ENCODE measurements at regions not wholly inside any gene's neighbourhood (a gene's known extent, or its start where the extent isn't known, plus 50 kb on each side); places are given as distances from the start of the nearest gene placed in this dataset.

DNA sequence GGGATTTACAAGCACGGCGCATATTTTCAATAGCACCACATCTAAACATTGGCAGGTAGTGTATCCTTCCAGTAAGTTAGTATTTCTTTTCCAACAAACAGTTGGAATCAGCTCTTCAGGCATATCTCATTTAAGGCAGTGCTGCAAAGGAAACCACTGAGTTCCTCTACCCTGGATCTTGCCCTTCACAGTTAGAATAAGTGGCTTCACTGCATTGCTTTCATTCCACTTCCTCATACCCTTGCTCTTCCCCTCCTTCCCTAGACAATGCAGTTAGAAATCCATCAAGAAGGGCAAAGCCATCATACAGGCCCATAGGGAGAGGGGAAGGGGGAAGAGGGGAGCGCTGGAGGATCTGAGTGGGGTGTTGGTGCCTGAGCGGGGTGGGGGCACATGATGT is 173.7 kb downstream of the FBXO15 start:
- DNase-seq (ENCODE audit: low spot score in 2 of 2), result no peak
- no peak for FAIRE-seq

DNA sequence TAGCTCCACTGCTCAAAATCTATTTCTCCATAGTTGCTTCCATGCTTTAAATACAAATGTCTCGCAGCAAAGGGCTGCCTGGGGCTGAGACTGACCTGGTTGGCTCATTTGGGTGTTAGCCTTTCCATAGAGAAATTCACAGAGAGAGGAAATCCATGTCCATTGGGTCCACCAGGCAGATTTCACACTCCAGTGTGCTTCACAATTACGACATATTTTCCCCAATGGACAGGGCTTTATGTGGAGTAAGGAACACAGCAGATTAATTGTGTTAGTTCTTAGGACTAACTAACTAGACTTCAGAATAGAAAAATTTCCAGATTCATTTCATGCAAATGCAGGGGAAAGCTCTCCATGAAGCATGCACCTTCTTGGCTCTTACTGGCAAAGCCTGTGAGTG is 180.7 kb downstream of the FBXO15 start:
- FAIRE-seq, result no peak
- no peak for DNase-seq (ENCODE audit: low spot score in 2 of 2)

DNA sequence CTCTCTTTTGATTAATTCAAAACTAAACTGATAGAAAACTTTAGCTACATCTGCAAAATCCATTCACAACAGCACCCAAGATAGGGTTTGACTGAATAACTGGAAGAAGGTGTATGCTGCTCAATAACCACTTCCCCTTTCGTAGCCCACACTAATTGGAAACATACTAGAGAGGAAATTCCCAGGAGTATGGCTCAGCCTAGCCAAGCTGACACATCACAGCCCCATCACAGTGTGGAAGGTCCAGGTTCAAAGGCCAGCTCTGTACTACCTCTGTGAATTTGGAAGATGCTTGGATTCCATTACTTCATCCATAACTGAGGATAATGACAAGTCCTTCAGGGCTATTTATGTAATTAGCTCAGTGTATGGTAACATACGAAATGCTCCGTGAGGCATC is 185.4 kb downstream of the FBXO15 start:
- no peak for FAIRE-seq
- DNase-seq (ENCODE audit: low spot score in 2 of 2), result no peak

DNA sequence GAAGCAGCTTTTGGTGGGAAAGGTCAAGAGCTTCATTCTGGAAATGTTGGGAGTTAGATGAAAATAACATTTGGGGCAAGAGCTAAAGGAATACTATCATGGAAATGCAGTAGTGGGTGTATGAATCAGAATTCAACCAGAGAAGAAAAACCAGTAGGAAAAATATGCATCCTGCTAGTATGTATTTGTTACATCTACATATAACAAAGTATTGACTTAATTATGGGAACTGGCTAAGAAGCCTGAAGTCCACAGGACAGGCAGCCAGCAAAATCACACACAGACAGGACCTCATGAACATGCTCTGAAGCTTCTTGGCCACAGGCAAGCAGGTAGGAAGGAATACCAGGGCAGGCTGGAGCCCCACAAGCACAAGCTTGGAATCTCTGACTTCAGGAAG is 185.8 kb downstream of the FBXO15 start:
- FAIRE-seq (no peak), DNase-seq (ENCODE audit: low spot score in 2 of 2) (no peak)

GRCh38 chr18:73959352-73959751 is 188.3 kb downstream of the FBXO15 start:
- FAIRE-seq, result no peak
- no peak for DNase-seq (ENCODE audit: low spot score in 2 of 2)

DNA sequence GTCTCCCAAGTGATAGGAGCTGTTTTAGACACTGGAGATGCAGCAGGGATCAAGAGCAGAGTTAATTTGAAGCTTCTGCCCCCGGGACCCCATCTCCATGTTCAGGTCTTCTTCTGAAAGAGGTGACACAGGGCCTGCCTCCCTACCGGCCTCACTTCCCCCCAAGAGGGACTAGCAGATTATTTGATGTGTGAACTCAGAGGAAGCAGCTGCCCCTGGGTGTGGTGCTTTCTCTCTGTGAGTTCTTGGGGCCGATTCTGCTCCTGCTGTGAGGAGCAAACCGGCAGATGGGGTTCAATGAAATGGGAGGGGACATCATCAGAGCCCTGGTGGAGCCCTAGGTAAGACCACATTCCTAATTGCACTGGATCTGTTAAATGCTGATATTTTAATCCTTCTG is 193.4 kb downstream of the FBXO15 start:
- FAIRE-seq (no peak), DNase-seq (ENCODE audit: low spot score in 2 of 2) (no peak)

DNA sequence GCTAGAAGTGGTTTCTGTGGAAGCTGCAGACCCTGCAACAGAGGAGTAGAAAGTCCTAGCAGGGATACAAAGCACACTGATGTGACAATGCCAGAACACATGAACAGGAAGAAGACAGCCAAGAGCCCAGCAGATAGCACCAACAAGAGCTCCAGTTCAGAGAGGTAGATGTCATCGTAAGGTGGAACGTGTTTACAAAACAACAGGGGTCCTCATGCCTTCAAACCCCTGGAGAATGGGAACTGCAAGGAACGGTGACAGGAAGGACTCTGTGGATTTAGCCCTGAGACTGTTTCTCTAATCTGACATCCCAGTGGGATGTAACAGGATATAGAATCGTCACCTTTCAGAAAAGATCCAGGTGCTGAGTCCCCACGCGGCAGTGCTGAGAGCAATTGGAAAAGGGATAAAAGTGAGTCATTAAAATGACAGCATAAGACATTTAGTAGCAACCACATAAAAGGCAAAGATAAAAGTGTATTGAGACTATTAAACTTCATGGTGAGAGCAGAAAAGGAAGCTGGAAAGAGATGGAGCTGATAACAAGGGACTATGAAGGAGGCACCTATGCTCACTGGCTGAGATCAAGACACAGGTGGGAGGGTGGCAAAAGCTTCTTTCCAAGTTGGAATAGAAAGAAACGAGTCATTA is 195.2 kb downstream of the FBXO15 start:
- FAIRE-seq, result no peak
- DNase-seq (ENCODE audit: low spot score in 2 of 2), result no peak

GRCh38 chr18:73950116-73950700 is 197.4 kb downstream of the FBXO15 start:
- no peak for FAIRE-seq
- no peak for DNase-seq (ENCODE audit: low spot score in 2 of 2)

GRCh38 chr18:73948497-73948896 is 199.1 kb downstream of the FBXO15 start:
- DNase-seq (ENCODE audit: low spot score in 2 of 2) (no peak), FAIRE-seq (no peak)

DNA sequence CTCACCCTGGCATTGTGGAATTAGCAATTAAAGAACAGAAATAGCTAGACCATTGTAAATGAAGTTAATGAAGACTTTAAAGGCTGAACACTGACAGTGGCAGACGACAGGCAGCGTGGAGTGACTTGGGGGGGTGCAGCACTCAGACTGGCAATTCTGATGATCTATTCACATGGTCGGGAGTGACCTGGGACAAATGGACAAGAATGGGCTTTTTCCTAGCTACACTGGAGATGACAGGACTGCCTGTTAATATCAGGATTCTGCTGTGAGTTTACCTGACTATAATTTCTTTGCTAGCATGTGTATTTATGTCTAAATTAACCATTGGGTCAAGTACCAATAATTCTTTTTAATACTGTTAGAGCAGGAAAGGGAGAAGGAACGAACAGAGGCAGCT is 199.6 kb downstream of the FBXO15 start:
- FAIRE-seq (no peak), DNase-seq (ENCODE audit: low spot score in 2 of 2) (no peak)

GRCh38 chr18:73947180-73947921 is 200.3 kb downstream of the FBXO15 start:
- FAIRE-seq (no peak), DNase-seq (ENCODE audit: low spot score in 2 of 2) (no peak)

- FAIRE-seq, result no peak
Measured at GRCh38 chr18:73945130-73945792, 202.4 kb downstream of the FBXO15 start.

DNA sequence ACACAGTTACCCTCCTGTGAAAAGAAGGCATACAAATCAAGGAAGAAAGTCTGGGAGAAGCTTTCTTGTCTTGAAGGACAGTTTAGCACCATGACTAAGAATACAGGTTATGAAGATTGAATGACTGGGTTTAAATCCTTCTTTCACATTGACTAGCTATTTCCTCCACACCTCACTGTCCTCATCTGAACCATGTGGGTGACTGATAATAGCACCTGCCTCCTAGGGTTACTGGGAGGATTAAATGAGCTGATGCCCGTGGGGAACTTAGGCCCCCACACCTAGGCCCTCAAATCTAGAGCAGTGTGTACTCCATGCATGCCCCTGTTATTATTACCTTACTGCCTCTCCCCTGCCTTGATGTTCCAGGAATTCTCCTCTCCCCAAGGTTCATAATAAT is 202.9 kb downstream of the FBXO15 start:
- DNase-seq (ENCODE audit: low spot score in 2 of 2) (no peak), FAIRE-seq (no peak)

More at GRCh38 chr18:73945130-73945792, 202.4 kb downstream of the FBXO15 start:
- DNase-seq (ENCODE audit: low spot score in 2 of 2), result no peak

DNA sequence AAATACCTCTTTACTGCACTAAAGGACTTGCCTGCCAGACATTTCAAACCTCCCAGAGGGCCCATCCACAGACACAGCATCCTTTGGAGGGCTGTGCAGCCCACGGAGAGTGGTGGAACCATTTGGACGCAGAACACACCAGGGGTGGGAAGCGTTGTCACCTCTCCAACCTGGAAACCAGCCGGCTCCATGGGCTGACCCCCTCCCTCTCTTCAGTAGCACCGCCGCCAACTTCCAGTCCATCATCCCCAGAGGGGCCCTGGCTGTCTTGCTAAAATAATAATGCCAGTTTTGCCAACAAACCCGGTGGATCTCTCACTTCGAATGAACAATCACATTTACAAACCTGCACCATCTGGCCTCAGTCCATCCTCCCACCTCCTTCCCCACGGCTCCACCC is 203.9 kb downstream of the FBXO15 start:
- DNase-seq (ENCODE audit: low spot score in 2 of 2) (no peak), FAIRE-seq (no peak)

- FAIRE-seq, result no peak
- DNase-seq (ENCODE audit: low spot score in 2 of 2), result no peak
Measured at GRCh38 chr18:73942956-73943355, 204.7 kb downstream of the FBXO15 start.

- no peak for DNase-seq (ENCODE audit: low spot score in 2 of 2)
- no peak for FAIRE-seq
Measured at GRCh38 chr18:73942081-73942625, 205.5 kb downstream of the FBXO15 start.

DNA sequence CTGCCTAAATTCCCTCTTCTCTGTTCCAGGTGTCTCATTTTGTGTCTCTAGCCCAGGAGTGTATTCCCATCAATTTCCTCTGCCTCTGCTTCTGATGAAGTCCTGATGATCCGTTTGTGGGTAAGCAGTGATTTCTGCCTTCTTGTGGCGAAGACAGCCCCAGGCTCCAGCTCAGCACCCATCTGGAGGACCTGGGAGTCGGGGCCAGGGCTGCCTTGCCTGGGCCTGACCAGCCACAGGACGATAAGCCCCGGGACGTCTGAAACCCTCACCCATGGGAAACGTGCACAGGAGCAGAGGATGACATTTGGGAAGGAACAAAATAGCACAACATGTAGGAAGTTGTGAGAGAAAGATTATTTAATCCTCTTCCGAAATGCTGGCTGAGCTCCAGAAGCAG is 206.9 kb downstream of the FBXO15 start:
- FAIRE-seq (no peak), DNase-seq (ENCODE audit: low spot score in 2 of 2) (no peak)

- DNase-seq (ENCODE audit: low spot score in 2 of 2) (no peak), FAIRE-seq (no peak)
Measured at GRCh38 chr18:73939391-73939790, 208.2 kb downstream of the FBXO15 start.

DNA sequence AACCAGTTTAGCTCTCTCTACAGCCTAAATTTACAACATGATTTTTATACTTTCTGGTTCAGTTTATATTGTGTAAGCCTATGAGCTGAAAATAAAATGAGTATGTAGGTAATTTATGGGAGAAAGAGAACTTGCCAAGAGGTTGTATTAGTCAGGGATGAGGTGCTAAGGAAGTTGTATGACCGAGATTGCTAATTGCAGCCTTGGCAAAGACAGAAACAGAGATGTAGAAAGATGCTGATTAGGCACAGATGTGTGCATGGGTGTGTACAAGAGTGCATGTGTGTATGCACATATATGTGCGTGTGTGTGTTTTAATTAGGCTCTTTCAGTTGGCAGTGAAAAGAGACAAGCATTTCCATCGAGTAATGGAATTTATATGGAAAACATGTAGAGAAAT is 213.9 kb downstream of the FBXO15 start:
- no peak for FAIRE-seq

GRCh38 chr18:73932976-73933375 is 214.7 kb downstream of the FBXO15 start:
- FAIRE-seq, result no peak
- no peak for DNase-seq (ENCODE audit: low spot score in 2 of 2)

More for the DNA sequence above, 213.9 kb downstream of the FBXO15 start:
- DNase-seq (ENCODE audit: low spot score in 2 of 2), result no peak

GRCh38 chr18:73927496-73927895 is 220.1 kb downstream of the FBXO15 start:
- DNase-seq (ENCODE audit: low spot score in 2 of 2) (no peak), FAIRE-seq (no peak)
